ENCODE measurements at regions not wholly inside any gene's neighbourhood (a gene's known extent, or its start where the extent isn't known, plus 50 kb on each side); places are given as distances from the start of the nearest gene placed in this dataset.

DNA sequence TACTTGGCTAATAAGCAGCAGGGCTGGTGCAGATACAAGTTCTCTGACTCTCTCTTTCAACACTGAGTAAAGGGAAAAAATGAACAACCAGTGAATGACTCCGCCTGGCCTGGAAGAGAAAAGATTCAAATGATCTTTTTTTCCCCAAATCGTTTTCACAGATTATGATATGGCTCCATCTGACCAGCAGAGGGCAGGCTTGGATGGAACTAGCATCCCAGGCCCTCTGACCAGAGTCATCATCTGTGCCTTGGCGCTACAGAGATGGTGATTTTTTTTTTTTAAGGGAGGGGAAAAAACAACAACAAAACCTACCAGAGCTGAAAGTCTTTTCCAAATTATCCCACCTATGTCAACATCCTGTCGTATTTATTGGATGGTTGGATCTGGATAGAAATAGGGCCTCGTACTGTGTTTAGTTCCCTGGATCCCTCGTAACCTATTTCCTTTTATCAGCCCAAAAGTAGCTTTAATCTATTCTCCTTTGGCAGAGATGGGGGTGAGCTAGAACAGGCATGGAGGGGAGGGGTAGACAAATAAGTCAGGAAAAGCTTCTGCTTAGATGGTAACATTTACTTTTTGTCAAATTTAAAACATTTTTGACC lies 69.7 kb downstream of the PRSS23 start:
- TF ChIP-seq, protein P1, sequence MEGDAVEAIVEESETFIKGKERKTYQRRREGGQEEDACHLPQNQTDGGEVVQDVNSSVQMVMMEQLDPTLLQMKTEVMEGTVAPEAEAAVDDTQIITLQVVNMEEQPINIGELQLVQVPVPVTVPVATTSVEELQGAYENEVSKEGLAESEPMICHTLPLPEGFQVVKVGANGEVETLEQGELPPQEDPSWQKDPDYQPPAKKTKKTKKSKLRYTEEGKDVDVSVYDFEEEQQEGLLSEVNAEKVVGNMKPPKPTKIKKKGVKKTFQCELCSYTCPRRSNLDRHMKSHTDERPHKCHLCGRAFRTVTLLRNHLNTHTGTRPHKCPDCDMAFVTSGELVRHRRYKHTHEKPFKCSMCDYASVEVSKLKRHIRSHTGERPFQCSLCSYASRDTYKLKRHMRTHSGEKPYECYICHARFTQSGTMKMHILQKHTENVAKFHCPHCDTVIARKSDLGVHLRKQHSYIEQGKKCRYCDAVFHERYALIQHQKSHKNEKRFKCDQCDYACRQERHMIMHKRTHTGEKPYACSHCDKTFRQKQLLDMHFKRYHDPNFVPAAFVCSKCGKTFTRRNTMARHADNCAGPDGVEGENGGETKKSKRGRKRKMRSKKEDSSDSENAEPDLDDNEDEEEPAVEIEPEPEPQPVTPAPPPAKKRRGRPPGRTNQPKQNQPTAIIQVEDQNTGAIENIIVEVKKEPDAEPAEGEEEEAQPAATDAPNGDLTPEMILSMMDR (IDR thresholded peaks at IDR 0.05): peak in 5 of 7 experiments; percentile 51 to 74 (median 72)
- TF ChIP-seq POLR2AphosphoS5 (IDR thresholded peaks at IDR 0.05): no peak
- no peak for TF ChIP-seq POLR2A (IDR thresholded peaks at IDR 0.05)

Measured in stomach (tissue), 4 donors.